HG02870 (cell line): ENCODE measurements at regions not wholly inside any gene's neighbourhood (a gene's known extent, or its start where the extent isn't known, plus 50 kb on each side); places are given as distances from the start of the nearest gene placed in this dataset.

ENCODE experiments used
- ATAC-seq: cut with Tn5 transposase; IDR thresholded peaks from one replicate; pipeline ENCODE4 v1.9.1; 2021; ENCODE audit warnings: mild to moderate bottlenecking, moderate library complexity; ENCODE audit not compliant: unreplicated experiment

- no peak for ATAC-seq
Measured at GRCh38 chr10:88196291-88196690, 332.9 kb downstream of the PTEN start.

GRCh38 chr10:88198023-88198422, 334.6 kb downstream of the PTEN start:
- no peak for ATAC-seq

DNA sequence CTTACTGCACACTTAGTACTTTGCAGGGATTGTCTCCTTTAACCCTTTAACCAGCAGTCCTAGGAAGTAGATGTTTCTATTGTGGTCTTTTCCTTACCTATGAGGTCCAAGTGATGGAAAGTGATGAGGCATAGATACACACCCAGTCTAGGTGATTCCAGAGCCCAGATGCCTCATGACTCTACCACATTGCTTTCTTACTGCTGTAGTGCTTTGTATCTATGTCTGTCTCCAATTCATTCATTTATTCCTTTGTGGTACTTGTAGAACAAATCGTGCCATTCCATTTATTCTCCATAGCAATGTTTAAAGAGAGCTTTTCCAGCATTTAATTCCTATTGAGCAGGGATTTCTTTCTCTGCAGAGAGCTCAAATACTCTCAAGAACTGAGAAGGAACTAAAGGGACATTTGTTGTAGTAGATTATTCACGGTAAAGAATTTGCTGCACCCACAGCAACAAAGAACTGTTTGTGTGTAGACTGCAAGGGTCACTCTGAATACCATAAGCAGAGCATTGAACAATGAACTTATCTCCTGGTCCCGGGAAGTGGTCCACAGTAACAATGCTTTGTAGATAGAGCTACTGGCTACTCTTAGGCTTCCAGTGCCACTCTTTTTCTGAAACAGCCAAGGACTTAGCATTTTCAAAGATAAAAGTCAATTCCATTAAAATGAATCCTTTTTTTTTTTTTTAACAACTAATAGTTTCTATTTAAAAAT, 337.0 kb downstream of the PTEN start:
- ATAC-seq, result no peak

GRCh38 chr10:88205842-88206446, 342.5 kb downstream of the PTEN start:
- ATAC-seq, result no peak

- no peak for ATAC-seq
Measured at GRCh38 chr10:88207121-88207546, 343.7 kb downstream of the PTEN start.

- ATAC-seq, result no peak
Measured at GRCh38 chr10:88209231-88209630, 345.8 kb downstream of the PTEN start.

- no peak for ATAC-seq
Measured at GRCh38 chr10:88209837-88210561, 346.6 kb downstream of the PTEN start.

DNA sequence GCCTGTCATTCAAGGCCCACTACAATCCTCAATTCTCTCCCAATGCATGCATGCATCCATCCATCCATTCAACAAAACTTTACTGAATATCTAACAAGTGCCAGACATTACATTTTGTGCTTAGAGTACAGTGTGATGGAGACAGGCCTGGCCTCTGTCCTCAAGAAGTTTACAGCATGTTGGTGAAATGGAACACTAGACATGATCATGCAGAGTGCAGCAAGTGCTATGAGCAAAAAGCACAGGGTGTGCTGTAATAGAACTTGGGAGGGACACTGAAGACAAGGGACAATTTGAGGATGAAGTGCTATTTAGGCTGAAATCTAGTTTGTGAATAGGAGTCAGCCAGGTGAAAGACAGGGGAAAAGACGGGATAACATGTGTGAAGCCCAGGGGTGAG, 347.8 kb downstream of the PTEN start:
- no peak for ATAC-seq

GRCh38 chr10:88212069-88212468, 348.6 kb downstream of the PTEN start:
- ATAC-seq, result no peak

DNA sequence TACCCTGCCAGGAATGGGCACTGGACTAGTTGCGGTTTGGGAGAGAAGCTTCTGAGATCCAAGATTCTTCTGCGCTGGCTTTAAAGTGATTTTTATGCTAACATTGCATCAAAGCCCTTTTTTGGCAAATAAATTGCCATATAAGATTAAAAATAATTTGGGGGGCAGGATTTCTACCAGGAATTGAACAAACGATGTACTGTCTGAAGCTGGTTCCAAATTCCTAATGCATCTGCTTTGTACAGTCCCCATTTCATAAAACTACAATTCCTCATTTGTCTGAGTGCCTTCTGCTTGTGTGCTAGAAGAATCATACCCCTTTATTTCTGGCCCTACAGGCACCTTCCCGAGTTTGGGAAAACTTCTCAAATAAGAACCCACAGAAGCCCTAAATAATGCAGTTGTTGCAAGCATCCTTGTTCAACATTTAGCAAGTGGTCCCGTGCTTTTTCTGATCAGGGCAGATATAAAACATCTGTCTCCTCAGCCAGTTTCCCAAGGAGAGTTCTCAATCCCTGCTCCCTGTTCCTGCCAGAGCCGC, 349.7 kb downstream of the PTEN start:
- ATAC-seq, result no peak

GRCh38 chr10:88216976-88217375, 353.6 kb downstream of the PTEN start:
- ATAC-seq, result peak; percentile 58

DNA sequence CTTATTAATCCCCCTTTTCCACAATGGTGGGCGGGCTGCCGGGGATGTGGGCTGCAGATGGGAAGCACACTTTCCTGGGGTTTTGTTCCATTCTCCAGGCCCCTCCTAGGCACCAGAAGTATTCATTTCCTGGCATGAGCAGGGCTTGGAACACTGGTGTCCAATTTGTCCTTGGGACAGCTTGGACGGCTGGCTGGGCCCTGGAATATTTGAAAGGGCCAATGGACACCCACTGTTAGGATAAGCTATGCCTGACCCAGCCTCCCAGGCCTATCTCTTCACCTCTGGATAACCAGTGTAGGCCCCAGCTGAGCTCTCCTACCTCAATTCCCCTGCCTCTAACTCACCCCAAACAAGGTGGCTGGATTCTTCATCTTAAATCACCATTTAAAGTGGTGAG, 354.9 kb downstream of the PTEN start:
- ATAC-seq, result no peak

- ATAC-seq, result no peak
Measured at GRCh38 chr10:88219753-88220152, 356.3 kb downstream of the PTEN start.

- ATAC-seq, result no peak
Measured at GRCh38 chr10:88221010-88221973, 357.9 kb downstream of the PTEN start.

GRCh38 chr10:88222881-88223280, 359.5 kb downstream of the PTEN start:
- ATAC-seq, result no peak
